HepG2 (cell line): ENCODE measurements at regions not wholly inside any gene's neighbourhood (a gene's known extent, or its start where the extent isn't known, plus 50 kb on each side); places are given as distances from the start of the nearest gene placed in this dataset.

Experiments used
- ATAC-seq: fragments of 200-7000 bp; cut with Tn5 transposase; 3 replicates; pipeline ENCODE4 v1.9.1; 2020; ENCODE audit warnings: mild to moderate bottlenecking, moderate library complexity
- BruUV-seq: library from RNA; stranded (reverse); fragments of 400-500 nt; replicated peaks from 2 replicates; lab custom pipeline; 2021; lab: Mats Ljungman, UMichigan
- CTCF ChIA-PET: fragments of 300-600 bp; formaldehyde crosslinking; extraction: SDS; loops from one replicate; lab custom pipeline; 2021; ENCODE audit warnings: low total read pairs, inconsistent platforms, low intra/inter-chr PET ratio; lab: Yijun Ruan, JAX
- POLR2A ChIA-PET: fragments of 350-600 bp; sonication (Branson Sonifier 250); formaldehyde crosslinking; loops from one replicate; lab custom pipeline; 2020; ENCODE audit warnings: antibody characterized with exemption, inconsistent platforms; lab: Yijun Ruan, JAX
- DNase-seq: peaks from one replicate; pipeline ENCODE4 v3.0.0-alpha.2; 2015; ENCODE audit warnings: low spot score
- FAIRE-seq: peaks from 3 replicates; lab custom pipeline; 2011; peaks lifted over from hg19 to GRCh38; lab: Jason Lieb, UNC
- H2AFZ ChIP-seq: one replicate; pipeline ENCODE4 v1.6.1; 2011; ENCODE audit warnings: low read length, inconsistent platforms
- H3K27ac ChIP-seq: fragments of 300-600 bp; 3 replicates; pipeline ENCODE4 v1.8.0; 2011; ENCODE audit warnings: mixed run types, mild to moderate bottlenecking, mixed read lengths, low read length, inconsistent platforms; ENCODE audit not compliant: insufficient read depth; ENCODE audit errors: extremely low read length
- H3K27me3 ChIP-seq, 2 experiments: fragments of 200-600 bp in 1 of 2; 2 replicates in 1 of 2; 3 replicates in 1 of 2; pipeline versions ENCODE4 v1.6.0 to v1.8.0; 2011; ENCODE audit warnings: low read length in 2 of 2, mild to moderate bottlenecking in 2 of 2, moderate library complexity in 2 of 2, inconsistent platforms in 1 of 2; ENCODE audit not compliant: insufficient read depth in 2 of 2, control insufficient read depth in 1 of 2
- H3K36me3 ChIP-seq, 2 experiments: fragments of 200-600 bp in 1 of 2; replicated peaks in 1 of 2; 2 replicates in 1 of 2; 3 replicates in 1 of 2; pipeline versions ENCODE4 v1.5.1 to v1.8.0; 2011; ENCODE audit warnings: low read length in 2 of 2, inconsistent platforms in 1 of 2; ENCODE audit not compliant: insufficient read depth in 2 of 2, control insufficient read depth in 1 of 2
- H3K4me1 ChIP-seq: 2 replicates; pipeline ENCODE4 v1.5.1; 2012; ENCODE audit warnings: low read length, inconsistent platforms; ENCODE audit not compliant: insufficient read depth
- H3K4me2 ChIP-seq: 2 replicates; pipeline ENCODE4 v1.6.0; 2011; ENCODE audit warnings: low read depth, low read length, inconsistent platforms
- H3K4me3 ChIP-seq, 3 experiments: fragments of 200-600 bp in 1 of 3; sonication (generic), shearing (Covaris generic) in 1 of 3; replicated peaks in 1 of 3; 2 replicates each; pipeline ENCODE4 v1.5.1; 2011 to 2016; ENCODE audit warnings: low read length in 3 of 3, inconsistent platforms in 2 of 3, low read depth in 2 of 3, mild to moderate bottlenecking in 2 of 3, control low read depth in 1 of 3, mixed read lengths in 1 of 3; ENCODE audit not compliant: insufficient read depth in 1 of 3
- H3K79me2 ChIP-seq: one replicate; pipeline ENCODE4 v1.6.1; 2011; ENCODE audit warnings: low read length, inconsistent platforms; ENCODE audit not compliant: insufficient read depth
- H3K9ac ChIP-seq: 2 replicates; pipeline ENCODE4 v1.6.0; 2011; ENCODE audit warnings: mild to moderate bottlenecking, low read depth, low read length, inconsistent platforms; ENCODE audit not compliant: insufficient read depth
- H3K9me3 ChIP-seq: 2 replicates; pipeline ENCODE4 v1.5.1; 2012; ENCODE audit warnings: mild to moderate bottlenecking, low read length
- H4K20me1 ChIP-seq: 2 replicates; pipeline ENCODE4 v1.6.0; 2011; ENCODE audit warnings: inconsistent platforms, mild to moderate bottlenecking, low read length, moderate library complexity; ENCODE audit not compliant: insufficient read depth
- AFF4 ChIP-seq: sonication (generic); formaldehyde crosslinking; IDR thresholded peaks from 2 replicates; pipeline ENCODE4 v1.4.0; 2020; ENCODE audit warnings: missing genetic modification reagents
- HOXA9 ChIP-seq: sonication (generic); formaldehyde crosslinking; IDR thresholded peaks from 2 replicates; pipeline ENCODE4 v1.8.1; 2022; ENCODE audit warnings: missing genetic modification reagents, mild to moderate bottlenecking, moderate library complexity, borderline replicate concordance
- MAFF ChIP-seq: IDR thresholded peaks from 2 replicates; pipeline ENCODE4 v1.6.1; 2011; ENCODE audit warnings: low read depth, low read length, improper control_type of control experiment
- MAFK ChIP-seq, 2 experiments: IDR thresholded peaks in 1 of 2; conservative IDR thresholded peaks in 1 of 2; 2 replicates each; pipeline ENCODE4 v1.6.1; 2011; ENCODE audit warnings: improper control_type of control experiment in 2 of 2, low read length in 2 of 2
- MEF2D ChIP-seq: sonication (generic); formaldehyde crosslinking; IDR thresholded peaks from 2 replicates; pipeline ENCODE4 v1.5.1; 2020; ENCODE audit warnings: mild to moderate bottlenecking, missing genetic modification reagents
- NR2F2 ChIP-seq: IDR thresholded peaks from 2 replicates; pipeline ENCODE4 v1.6.1; 2012; ENCODE audit warnings: low read depth, inconsistent platforms, borderline replicate concordance
- PHB2 ChIP-seq: fragments of 450-650 bp; IDR thresholded peaks from 2 replicates; pipeline ENCODE4 v1.6.1; 2018; ENCODE audit not compliant: partially characterized antibody
- YY1 ChIP-seq: IDR thresholded peaks from 2 replicates; pipeline ENCODE4 v1.6.1; 2011; ENCODE audit warnings: low read length, low read depth, moderate library complexity, mild to moderate bottlenecking; ENCODE audit not compliant: insufficient read depth, insufficient replicate concordance
- ZMAT3 ChIP-seq: sonication (generic); formaldehyde crosslinking; conservative IDR thresholded peaks from 2 replicates; pipeline ENCODE4 v1.7.0; 2021; ENCODE audit warnings: missing genetic modification reagents
- ZNF12 ChIP-seq: sonication (generic); formaldehyde crosslinking; IDR thresholded peaks from 2 replicates; pipeline ENCODE4 v1.5.0; 2020; ENCODE audit warnings: missing genetic modification reagents
- ZNF382 ChIP-seq: sonication (generic); formaldehyde crosslinking; IDR thresholded peaks from 2 replicates; pipeline ENCODE4 v1.5.0; 2020; ENCODE audit warnings: missing genetic modification reagents, mild to moderate bottlenecking, borderline replicate concordance
- ZNF580 ChIP-seq: IDR thresholded peaks from 2 replicates; pipeline ENCODE4 v1.6.1; 2016; ENCODE audit warnings: low read depth, borderline replicate concordance
- WGBS: methylation state at CpG from one replicate; pipeline ENCODE4 v1.1.6; 2017; ENCODE audit warnings: low lambda C conversion rate; 5-methylcytosine and 5-hydroxymethylcytosine counted together
- in situ Hi-C: cut with HindIII; loops from 2 replicates; pipeline ENCODE4 v1.10.0; 2017; ENCODE audit warnings: low pct_unique_long_range_greater_than_20kb; ENCODE audit not compliant: extremely low pct_ligation_motif_present
- intact Hi-C: fragments of 100-400 bp; cut with micrococcal nuclease; formaldehyde crosslinking; loops from one replicate; pipeline ENCODE4 v1.10.0; 2022; ENCODE audit not compliant: unreplicated experiment

GRCh38 chr3:53969086-53969485 is 77.4 kb upstream of the SELENOK start:
- no peak for ATAC-seq
- in situ Hi-C loops = no loop called here
- H4K20me1 ChIP-seq = no peaks in the 10 kb centered on the region
- BruUV-seq = no TSS peak
- no peak for FAIRE-seq
- no peaks in the 10 kb centered on the region for H3K4me1 ChIP-seq
- no peak overlapping the region for H3K27ac ChIP-seq
- no peaks in the 10 kb centered on the region for H3K36me3 ChIP-seq
- no peak for DNase-seq
- peaks cover 31% of the 10 kb centered on the region for H3K9me3 ChIP-seq
- WGBS = 22% methylated on average over 5 of the region's 7 CpGs
- ChIA-PET CTCF (no interaction called here), POLR2A (no interaction called here)
- H3K79me2 ChIP-seq = no peaks in the 10 kb centered on the region
- no peak overlapping the region for H3K9ac ChIP-seq
- H2AFZ ChIP-seq = no peak overlapping the region
- no peak overlapping the region for H3K4me2 ChIP-seq
- intact Hi-C loops = no loop called here
- H3K4me3 ChIP-seq = no peak overlapping the region
- no peaks in the 10 kb centered on the region for H3K27me3 ChIP-seq
- peak; percentile 34; the same call in 1 of the 2 replicates for TF ChIP-seq ZNF12 (CRISPR knock-in tag)
- no peak for TF ChIP-seq ZNF382 (CRISPR knock-in tag)

GRCh38 chr3:53965291-53965690 is 73.6 kb upstream of the SELENOK start:
- no peak for DNase-seq
- H3K4me1 ChIP-seq = no peaks in the 10 kb centered on the region
- no TSS peak for BruUV-seq
- TF ChIP-seq MAFF = peak; percentile 59
- TF ChIP-seq MAFK (conservative IDR thresholded peaks at IDR 0.05 in 1 of 2, IDR thresholded peaks at IDR 0.05 in 1 of 2; ENCODE audit: low read length in 2 of 2) = peak; percentile 64 to 71; a peak in 3 of 4 replicates
- no peak for TF ChIP-seq YY1
- TF ChIP-seq NR2F2 = no peak
- no peak for TF ChIP-seq ZMAT3 (CRISPR knock-in tag)
- no peak for TF ChIP-seq PHB2
- TF ChIP-seq ZNF580 (CRISPR knock-in tag) = no peak
- TF ChIP-seq MEF2D = no peak
- no peak for TF ChIP-seq HOXA9 (CRISPR knock-in tag)
- TF ChIP-seq AFF4 (CRISPR knock-in tag) = no peak
- TF ChIP-seq, all 625 proteins: peak for 2
- no peak overlapping the region for H3K4me3 ChIP-seq
- H2AFZ ChIP-seq = no peak overlapping the region
- no peak overlapping the region for H3K9ac ChIP-seq
- in situ Hi-C loops = no loop called here
- H3K79me2 ChIP-seq = no peaks in the 10 kb centered on the region
- H3K27ac ChIP-seq = no peak overlapping the region
- peaks cover 9% of the 10 kb centered on the region for H3K9me3 ChIP-seq
- intact Hi-C loops = no loop called here
- 17% methylated on average over 1 of the region's 1 CpG for WGBS
- FAIRE-seq = no peak
- ChIA-PET CTCF (no interaction called here), POLR2A (no interaction called here)
- no peak overlapping the region for H3K4me2 ChIP-seq
- no peaks in the 10 kb centered on the region for H4K20me1 ChIP-seq
- ATAC-seq = no peak
- H3K36me3 ChIP-seq = no peaks in the 10 kb centered on the region
- H3K27me3 ChIP-seq = no peaks in the 10 kb centered on the region; a peak in 1 of 5 replicates
